ENCODE measurements at regions not wholly inside any gene's neighbourhood (a gene's known extent, or its start where the extent isn't known, plus 50 kb on each side); places are given as distances from the start of the nearest gene placed in this dataset.

GRCh38 chr4:30258949-30259348 lies 461.2 kb upstream of the PCDH7 start:
- Histone ChIP-seq H3K9me3 (no peaks in the 10 kb centered on the region), H3K27me3 (no peaks in the 10 kb centered on the region), H3K36me3 (no peaks in the 10 kb centered on the region), H3K4me1 (no peaks in the 10 kb centered on the region), H3K27ac (no peak overlapping the region), H3K4me3 (no peak overlapping the region)
- 69 to 76% methylated on average over 3 of the region's 3 CpGs for WGBS, 2 donors (ENCODE audit: low coverage in 1 of 2)
- TF ChIP-seq CTCF (IDR thresholded peaks at IDR 0.05) = no peak
- no peak for TF ChIP-seq EP300 (IDR thresholded peaks at IDR 0.05)
- TF ChIP-seq POLR2AphosphoS5 (IDR thresholded peaks at IDR 0.05) = no peak
- TF ChIP-seq POLR2A (IDR thresholded peaks at IDR 0.05) = no peak
- ATAC-seq = no peak

- Histone ChIP-seq H3K27ac (no peak overlapping the region), H3K4me3 (no peak overlapping the region), H3K36me3 (no peaks in the 10 kb centered on the region), H3K4me1 (no peaks in the 10 kb centered on the region), H3K27me3 (no peaks in the 10 kb centered on the region), H3K9me3 (no peaks in the 10 kb centered on the region)
- TF ChIP-seq CTCF (IDR thresholded peaks at IDR 0.05) (no peak), POLR2AphosphoS5 (IDR thresholded peaks at IDR 0.05) (no peak), EP300 (IDR thresholded peaks at IDR 0.05) (no peak), POLR2A (IDR thresholded peaks at IDR 0.05) (no peak)
- WGBS, 2 donors (ENCODE audit: low coverage in 1 of 2) = 0 to 62% methylated on average over 1 to 2 of the region's 2 CpGs
- no peak for ATAC-seq
Measured at GRCh38 chr4:30262379-30262778, 457.8 kb upstream of the PCDH7 start.

GRCh38 chr4:30264465-30264864 lies 455.7 kb upstream of the PCDH7 start:
- Histone ChIP-seq H3K4me3 (no peak overlapping the region), H3K36me3 (no peaks in the 10 kb centered on the region), H3K27me3 (no peaks in the 10 kb centered on the region), H3K4me1 (no peaks in the 10 kb centered on the region), H3K27ac (no peak overlapping the region), H3K9me3 (no peaks in the 10 kb centered on the region)
- WGBS, 2 donors (ENCODE audit: low coverage in 1 of 2) = 92 to 95% methylated on average over 4 to 6 of the region's 15 CpGs
- no peak for ATAC-seq
- no peak for TF ChIP-seq CTCF (IDR thresholded peaks at IDR 0.05)
- TF ChIP-seq POLR2AphosphoS5 (IDR thresholded peaks at IDR 0.05) = no peak
- TF ChIP-seq POLR2A (IDR thresholded peaks at IDR 0.05) = no peak
- no peak for TF ChIP-seq EP300 (IDR thresholded peaks at IDR 0.05)

- Histone ChIP-seq H3K4me3 (no peak overlapping the region), H3K4me1 (no peaks in the 10 kb centered on the region), H3K9me3 (no peaks in the 10 kb centered on the region), H3K27ac (no peak overlapping the region), H3K36me3 (no peaks in the 10 kb centered on the region), H3K27me3 (no peaks in the 10 kb centered on the region)
- TF ChIP-seq EP300 (IDR thresholded peaks at IDR 0.05) (no peak), POLR2AphosphoS5 (IDR thresholded peaks at IDR 0.05) (no peak), POLR2A (IDR thresholded peaks at IDR 0.05) (no peak), CTCF (IDR thresholded peaks at IDR 0.05) (no peak)
- ATAC-seq = no peak
- WGBS, 2 donors (ENCODE audit: low coverage in 1 of 2) = 56 to 64% methylated on average over 3 of the region's 3 CpGs
Measured at GRCh38 chr4:30265716-30266115, 454.5 kb upstream of the PCDH7 start.

- no peak overlapping the region for H3K27ac ChIP-seq
- no peak overlapping the region for H3K4me3 ChIP-seq
- no peaks in the 10 kb centered on the region for H3K4me1 ChIP-seq
- no peaks in the 10 kb centered on the region for H3K27me3 ChIP-seq
- no peak for ATAC-seq
- WGBS, 2 donors (ENCODE audit: low coverage in 1 of 2) = 55 to 78% methylated on average over 2 of the region's 2 CpGs
- no peaks in the 10 kb centered on the region for H3K36me3 ChIP-seq
- TF ChIP-seq EP300 (IDR thresholded peaks at IDR 0.05) = no peak
- no peak for TF ChIP-seq CTCF (IDR thresholded peaks at IDR 0.05)
- TF ChIP-seq POLR2AphosphoS5 (IDR thresholded peaks at IDR 0.05) = no peak
- TF ChIP-seq POLR2A (IDR thresholded peaks at IDR 0.05) = no peak
- peaks cover 0 to 9% (median 0%) of the 10 kb centered on the region in 3 donors for H3K9me3 ChIP-seq
Measured at GRCh38 chr4:30268370-30268769, 451.8 kb upstream of the PCDH7 start.
